Muscle of leg (tissue), 3 donors: ENCODE measurements at regions not wholly inside any gene's neighbourhood (a gene's known extent, or its start where the extent isn't known, plus 50 kb on each side); places are given as distances from the start of the nearest gene placed in this dataset.
"Not testable (repeated sequence)": the region's sequence is repeated elsewhere in the genome, so short reads cannot be mapped to it uniquely, and the experiment has no call there.

ENCODE experiments used
- DNase-seq: peaks from one replicate; pipeline ENCODE4 v3.0.0; 2013
- H3K27ac ChIP-seq: one replicate; pipeline ENCODE4 v1.5.1; 2013; ENCODE audit warnings: mild to moderate bottlenecking, low read length, control low read depth
- H3K27me3 ChIP-seq: one replicate; pipeline ENCODE4 v1.6.1; 2013; ENCODE audit warnings: low read length; ENCODE audit not compliant: control insufficient read depth, insufficient read depth
- H3K36me3 ChIP-seq: one replicate; pipeline ENCODE4 v1.6.1; 2013; ENCODE audit warnings: low read length; ENCODE audit not compliant: control insufficient read depth, insufficient read depth
- H3K4me1 ChIP-seq: one replicate; pipeline ENCODE4 v1.6.1; 2013; ENCODE audit warnings: low read length; ENCODE audit not compliant: control insufficient read depth, insufficient read depth
- H3K4me3 ChIP-seq: one replicate; pipeline ENCODE4 v1.5.1; 2013; ENCODE audit warnings: low read length, control low read depth
- H3K9me3 ChIP-seq: replicated peaks from 2 replicates; pipeline ENCODE4 v1.6.1; 2013; ENCODE audit warnings: low read depth, low read length; ENCODE audit not compliant: control insufficient read depth
- WGBS: methylation state at CpG from one replicate; pipeline ENCODE4 v1.1.5; 2013; ENCODE audit warnings: missing lambda C conversion rate; ENCODE audit not compliant: insufficient coverage; 5-methylcytosine and 5-hydroxymethylcytosine counted together

DNA sequence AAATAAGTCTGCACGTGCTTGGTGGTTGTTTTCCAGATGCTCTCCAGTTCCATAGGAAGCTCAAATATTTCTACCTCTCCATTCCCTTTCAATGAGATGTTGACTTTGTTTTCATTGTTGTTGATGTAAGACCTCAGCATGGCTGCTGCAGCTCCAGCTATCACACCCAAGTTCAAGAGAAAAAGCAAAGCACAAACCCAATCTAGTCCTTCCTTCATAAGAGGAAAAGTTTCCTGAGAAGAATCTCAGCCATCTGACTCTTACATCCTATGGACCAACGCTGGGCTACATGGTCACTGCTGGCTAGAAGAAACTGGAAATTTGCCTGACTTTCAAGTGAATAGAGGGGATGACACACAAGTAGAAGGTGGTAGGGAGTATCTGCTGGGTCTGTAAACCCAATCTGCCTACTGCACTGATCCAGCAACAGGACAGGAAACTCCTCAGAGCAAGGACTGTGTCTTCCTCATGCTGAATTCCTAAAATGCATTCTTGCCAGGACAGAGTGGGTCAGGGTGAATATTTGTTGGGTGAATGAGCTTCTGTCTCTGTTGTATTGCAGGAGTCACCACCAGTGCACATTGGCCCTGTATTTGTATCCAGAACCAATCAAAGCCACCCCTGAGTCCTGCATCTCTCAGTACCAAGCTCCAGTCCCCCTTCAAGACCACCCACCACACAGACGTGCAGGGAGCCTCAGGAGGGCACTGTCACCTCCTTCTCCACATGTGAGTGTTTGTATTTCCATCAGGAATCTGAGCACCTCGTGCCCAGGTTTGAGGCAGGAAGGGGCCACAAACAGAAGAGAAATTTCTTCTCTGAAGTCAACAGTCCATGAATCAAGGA, 118.0 kb upstream of the IGLL5 start:
- no peaks in the 10 kb centered on the region for H3K4me1 ChIP-seq
- no peak overlapping the region for H3K4me3 ChIP-seq
- no peaks in the 10 kb centered on the region for H3K36me3 ChIP-seq
- no peaks in the 10 kb centered on the region for H3K9me3 ChIP-seq
- H3K27ac ChIP-seq, result no peak overlapping the region
- 0% methylated on average over 2 of the region's 4 CpGs for WGBS
- H3K27me3 ChIP-seq, result peaks cover 11% of the 10 kb centered on the region
- DNase-seq, result no peak

GRCh38 chr22:22770280-22770871, 117.2 kb upstream of the IGLL5 start:
- H3K27ac ChIP-seq, result no peak overlapping the region
- WGBS, result 37% methylated on average over 4 of the region's 4 CpGs
- DNase-seq, result peak; percentile 14

DNA sequence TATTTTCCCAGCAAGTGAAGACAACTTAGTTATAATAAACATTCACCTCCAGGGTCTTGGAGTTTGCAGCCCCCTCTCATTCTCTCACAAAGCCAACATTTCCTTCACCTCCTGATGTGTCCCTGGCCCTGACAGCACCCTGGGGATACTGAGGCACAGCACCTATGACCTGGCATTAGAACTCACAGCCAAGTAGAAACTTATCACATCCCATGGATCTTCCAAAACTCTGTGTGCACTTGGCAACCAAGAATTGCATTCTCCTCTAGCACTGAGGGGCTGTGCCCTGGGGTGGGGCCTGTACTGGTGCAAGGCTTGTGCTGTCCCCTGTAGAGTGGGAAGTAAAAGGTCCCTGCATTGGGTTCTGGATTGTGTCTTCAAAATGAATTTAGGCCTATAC, 116.7 kb upstream of the IGLL5 start:
- Histone ChIP-seq H3K27ac (no peak overlapping the region), H3K27me3 (peaks cover 11% of the 10 kb centered on the region), H3K9me3 (no peaks in the 10 kb centered on the region), H3K4me1 (no peaks in the 10 kb centered on the region), H3K4me3 (no peak overlapping the region), H3K36me3 (no peaks in the 10 kb centered on the region)
- no peak for DNase-seq

More at GRCh38 chr22:22770280-22770871, 117.2 kb upstream of the IGLL5 start:
- H3K4me1 ChIP-seq, result no peaks in the 10 kb centered on the region
- H3K9me3 ChIP-seq, result no peaks in the 10 kb centered on the region
- H3K4me3 ChIP-seq, result no peak overlapping the region
- peaks cover 11% of the 10 kb centered on the region for H3K27me3 ChIP-seq
- no peaks in the 10 kb centered on the region for H3K36me3 ChIP-seq

- Histone ChIP-seq H3K4me3 (no peak overlapping the region), H3K4me1 (no peaks in the 10 kb centered on the region), H3K27ac (no peak overlapping the region), H3K27me3 (peaks cover 11% of the 10 kb centered on the region), H3K36me3 (no peaks in the 10 kb centered on the region), H3K9me3 (no peaks in the 10 kb centered on the region)
- DNase-seq, result no peak
- 73% methylated on average over 4 of the region's 4 CpGs for WGBS
Observed at GRCh38 chr22:22771696-22772377, 115.8 kb upstream of the IGLL5 start.

GRCh38 chr22:22772396-22772795, 115.2 kb upstream of the IGLL5 start:
- no peaks in the 10 kb centered on the region for H3K4me1 ChIP-seq
- H3K27ac ChIP-seq, result no peak overlapping the region
- 76% methylated on average over 3 of the region's 9 CpGs for WGBS
- no peaks in the 10 kb centered on the region for H3K9me3 ChIP-seq
- H3K27me3 ChIP-seq, result peaks cover 11% of the 10 kb centered on the region
- DNase-seq, result no peak
- H3K36me3 ChIP-seq, result no peaks in the 10 kb centered on the region
- no peak overlapping the region for H3K4me3 ChIP-seq

- no peaks in the 10 kb centered on the region for H3K9me3 ChIP-seq
- H3K36me3 ChIP-seq, result no peaks in the 10 kb centered on the region
- H3K4me3 ChIP-seq, result no peak overlapping the region
- no peaks in the 10 kb centered on the region for H3K4me1 ChIP-seq
- no peak overlapping the region for H3K27ac ChIP-seq
- peaks cover 10% of the 10 kb centered on the region for H3K27me3 ChIP-seq
- DNase-seq, result no peak
- 95% methylated on average over 2 of the region's 2 CpGs for WGBS
Observed at GRCh38 chr22:22772883-22773282, 114.7 kb upstream of the IGLL5 start.

DNA sequence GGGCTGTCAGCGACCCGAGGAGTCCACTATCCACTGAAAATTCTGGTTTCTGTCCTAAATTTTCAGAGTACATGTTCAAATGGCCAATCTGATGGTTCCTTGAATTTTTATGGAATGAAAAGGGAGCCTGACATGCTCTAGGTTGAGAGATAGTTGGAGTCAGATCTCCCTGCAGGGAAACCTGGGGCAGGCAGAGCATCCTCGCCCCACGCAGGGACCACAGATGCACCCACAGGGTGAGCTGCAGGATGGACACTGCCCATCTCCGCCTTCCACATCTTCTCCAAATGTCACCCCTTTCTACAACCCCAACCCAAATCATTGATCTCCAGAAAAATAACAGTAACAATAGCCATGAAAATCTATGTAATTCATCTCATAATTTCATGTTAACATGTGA, 114.2 kb upstream of the IGLL5 start:
- no peak for DNase-seq
- H3K36me3 ChIP-seq, result no peaks in the 10 kb centered on the region
- peaks cover 5% of the 10 kb centered on the region for H3K27me3 ChIP-seq
- 89% methylated on average over 4 of the region's 5 CpGs for WGBS
- H3K27ac ChIP-seq, result no peak overlapping the region
- H3K4me3 ChIP-seq, result no peak overlapping the region
- no peaks in the 10 kb centered on the region for H3K4me1 ChIP-seq
- H3K9me3 ChIP-seq, result no peaks in the 10 kb centered on the region

DNA sequence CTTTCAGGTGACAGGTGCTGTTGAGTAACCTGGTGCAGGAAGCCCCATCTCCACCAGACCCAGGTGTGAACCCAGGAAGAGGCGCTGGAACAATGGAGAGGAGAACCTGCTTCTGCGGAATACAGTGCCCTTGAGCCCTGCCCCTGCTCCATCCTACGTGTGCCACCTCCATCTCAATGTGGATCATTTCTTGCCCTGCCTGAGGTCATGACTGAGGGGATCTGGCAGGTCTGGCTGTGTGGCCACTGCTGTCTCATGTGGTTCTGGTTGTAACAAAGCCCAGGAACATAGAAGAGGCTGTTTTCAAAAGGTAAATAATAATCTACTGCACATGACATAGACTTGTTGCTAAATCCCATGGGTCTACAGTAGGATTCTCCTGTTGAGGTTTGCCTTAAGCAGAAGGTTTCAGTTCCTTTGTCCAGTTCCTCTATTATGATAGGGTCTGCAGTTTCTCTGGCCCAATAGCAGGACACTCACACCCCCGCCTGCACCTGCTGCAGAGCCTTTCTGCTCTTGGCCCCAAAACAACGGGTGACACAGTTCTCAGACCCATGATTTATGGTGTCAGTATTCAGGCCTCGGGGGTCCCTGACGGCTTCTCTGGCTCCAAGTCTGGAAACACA, 113.5 kb upstream of the IGLL5 start:
- Histone ChIP-seq H3K4me1 (no peaks in the 10 kb centered on the region), H3K27ac (no peak overlapping the region), H3K27me3 (peaks cover 5% of the 10 kb centered on the region), H3K9me3 (no peaks in the 10 kb centered on the region), H3K36me3 (no peaks in the 10 kb centered on the region), H3K4me3 (no peak overlapping the region)
- DNase-seq, result peak; percentile 36
- 53% methylated on average over 4 of the region's 7 CpGs for WGBS

DNA sequence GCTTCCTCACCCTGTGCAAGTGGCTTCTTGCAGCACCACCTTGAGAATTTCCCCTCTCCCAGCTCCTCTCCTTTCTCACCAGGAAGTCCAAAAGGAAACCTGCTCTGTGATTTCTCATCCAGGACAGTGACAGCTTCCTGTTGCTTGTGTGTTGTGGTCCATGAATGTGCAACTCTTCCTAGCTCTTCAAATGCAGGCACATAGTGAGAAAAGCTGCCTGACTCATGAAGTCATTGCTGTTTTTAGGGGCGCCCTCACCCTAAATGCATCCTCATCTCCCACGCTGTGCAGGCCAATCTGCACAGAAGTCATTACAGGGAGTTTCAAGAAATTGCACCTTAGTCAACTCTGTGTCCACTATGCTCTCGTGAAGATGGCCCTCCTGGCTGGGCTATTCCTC, 112.9 kb upstream of the IGLL5 start:
- H3K36me3 ChIP-seq, H3K27ac ChIP-seq, H3K27me3 ChIP-seq, H3K4me3 ChIP-seq, DNase-seq, H3K9me3 ChIP-seq, H3K4me1 ChIP-seq: not testable (repeated sequence)
- 75% methylated on average over 2 of the region's 3 CpGs for WGBS

DNA sequence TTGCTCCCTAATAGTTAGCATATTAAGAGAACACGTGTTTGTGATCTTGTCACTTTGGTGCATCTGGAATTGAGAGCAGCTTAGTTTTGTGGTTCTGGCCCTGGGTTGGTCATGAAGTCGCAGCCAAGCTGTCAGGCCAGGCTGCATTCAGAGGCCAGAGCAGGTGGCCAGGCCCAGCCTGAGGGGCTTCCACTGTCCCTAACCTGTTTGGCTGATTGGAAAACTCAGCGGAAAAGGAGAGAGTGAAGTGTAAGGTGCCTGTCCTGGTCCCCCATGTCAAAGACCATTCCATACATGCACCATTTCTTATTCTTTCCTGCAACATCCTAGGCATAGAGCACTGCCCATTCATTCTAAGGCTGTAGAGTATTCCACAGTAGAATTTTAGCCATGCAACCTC, 111.5 kb upstream of the IGLL5 start:
- Histone ChIP-seq H3K9me3 (no peaks in the 10 kb centered on the region), H3K27ac (no peak overlapping the region), H3K27me3 (peaks cover 4% of the 10 kb centered on the region), H3K36me3 (no peaks in the 10 kb centered on the region), H3K4me1 (no peaks in the 10 kb centered on the region), H3K4me3 (no peak overlapping the region)
- DNase-seq, result no peak
- no CpG with 5 or more reads among the region's 3 CpGs for WGBS
